ENCODE measurements at regions not wholly inside any gene's neighbourhood (a gene's known extent, or its start where the extent isn't known, plus 50 kb on each side); places are given as distances from the start of the nearest gene placed in this dataset.

DNA sequence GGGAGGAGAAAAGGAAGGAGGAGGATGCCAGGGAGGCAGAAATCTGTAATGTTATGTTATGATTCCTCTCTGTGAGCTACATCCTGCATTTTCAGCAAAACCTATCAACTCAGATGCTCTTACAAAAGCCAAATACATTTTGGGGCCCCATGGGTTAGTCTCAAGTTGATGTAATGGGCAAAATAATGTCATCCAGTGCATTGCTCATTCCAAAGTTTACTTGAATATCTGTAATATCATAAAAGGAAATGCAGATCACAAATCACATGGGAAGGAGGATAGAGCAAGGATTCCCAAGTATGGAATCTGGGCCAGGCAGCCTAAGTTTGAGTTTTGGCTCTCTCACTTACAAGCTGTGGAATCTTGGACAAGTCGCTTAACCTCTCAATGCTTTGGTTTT is 74.9 kb upstream of the SOD3 start:
- peaks cover 4% of the 10 kb centered on the region for H3K27me3 ChIP-seq (ENCODE audit: control insufficient read depth, insufficient read depth, low read length)
- H3K4me3 ChIP-seq (ENCODE audit: low read depth, low read length) = no peak overlapping the region
- CTCF ChIA-PET = no interaction called here
- POLR2A ChIA-PET = no interaction called here
- H3K27ac ChIP-seq (ENCODE audit: low read depth, low read length) = no peak overlapping the region
- TF ChIP-seq, protein P1, sequence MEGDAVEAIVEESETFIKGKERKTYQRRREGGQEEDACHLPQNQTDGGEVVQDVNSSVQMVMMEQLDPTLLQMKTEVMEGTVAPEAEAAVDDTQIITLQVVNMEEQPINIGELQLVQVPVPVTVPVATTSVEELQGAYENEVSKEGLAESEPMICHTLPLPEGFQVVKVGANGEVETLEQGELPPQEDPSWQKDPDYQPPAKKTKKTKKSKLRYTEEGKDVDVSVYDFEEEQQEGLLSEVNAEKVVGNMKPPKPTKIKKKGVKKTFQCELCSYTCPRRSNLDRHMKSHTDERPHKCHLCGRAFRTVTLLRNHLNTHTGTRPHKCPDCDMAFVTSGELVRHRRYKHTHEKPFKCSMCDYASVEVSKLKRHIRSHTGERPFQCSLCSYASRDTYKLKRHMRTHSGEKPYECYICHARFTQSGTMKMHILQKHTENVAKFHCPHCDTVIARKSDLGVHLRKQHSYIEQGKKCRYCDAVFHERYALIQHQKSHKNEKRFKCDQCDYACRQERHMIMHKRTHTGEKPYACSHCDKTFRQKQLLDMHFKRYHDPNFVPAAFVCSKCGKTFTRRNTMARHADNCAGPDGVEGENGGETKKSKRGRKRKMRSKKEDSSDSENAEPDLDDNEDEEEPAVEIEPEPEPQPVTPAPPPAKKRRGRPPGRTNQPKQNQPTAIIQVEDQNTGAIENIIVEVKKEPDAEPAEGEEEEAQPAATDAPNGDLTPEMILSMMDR (IDR thresholded peaks at IDR 0.05; ENCODE audit: low read depth, low read length) = no peak
- no peak for DNase-seq (ENCODE audit: low read depth, low spot score)
- H3K9me3 ChIP-seq (ENCODE audit: control insufficient read depth, insufficient read depth, low read length) = no peaks in the 10 kb centered on the region

DNA sequence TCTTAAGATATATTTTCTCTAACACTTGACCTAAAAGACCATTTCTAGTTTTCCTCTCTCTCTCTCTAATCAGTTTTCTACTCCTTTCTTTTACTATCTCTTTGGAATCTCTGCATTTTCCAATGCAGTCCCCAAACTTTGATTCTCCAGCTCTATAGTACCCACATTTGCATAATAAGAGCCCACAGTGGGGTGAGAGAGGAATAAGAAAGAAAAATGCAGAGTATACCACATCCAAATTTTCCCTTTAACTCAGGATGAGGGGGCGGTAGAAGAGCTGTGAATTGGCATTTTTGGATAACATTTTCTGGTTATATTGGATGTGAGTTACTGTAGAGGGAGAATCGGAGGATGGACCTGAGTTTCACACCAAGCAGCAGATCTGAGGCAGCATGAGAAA is 74.4 kb upstream of the SOD3 start:
- ChIA-PET POLR2A (no interaction called here), CTCF (interaction anchor here (0.5 kb wide), 1 partner anchor 173 kb away, joined by 3 read pairs; no protein-coding TSS in a partner anchor)
- no peak for DNase-seq (ENCODE audit: low read depth, low spot score)
- TF ChIP-seq, protein P1 (IDR thresholded peaks at IDR 0.05; ENCODE audit: low read depth, low read length) = no peak
- H3K9me3 ChIP-seq (ENCODE audit: control insufficient read depth, insufficient read depth, low read length) = no peaks in the 10 kb centered on the region
- no peak overlapping the region for H3K4me3 ChIP-seq (ENCODE audit: low read depth, low read length)
- peaks cover 4% of the 10 kb centered on the region for H3K27me3 ChIP-seq (ENCODE audit: control insufficient read depth, insufficient read depth, low read length)
- H3K27ac ChIP-seq (ENCODE audit: low read depth, low read length) = no peak overlapping the region

DNA sequence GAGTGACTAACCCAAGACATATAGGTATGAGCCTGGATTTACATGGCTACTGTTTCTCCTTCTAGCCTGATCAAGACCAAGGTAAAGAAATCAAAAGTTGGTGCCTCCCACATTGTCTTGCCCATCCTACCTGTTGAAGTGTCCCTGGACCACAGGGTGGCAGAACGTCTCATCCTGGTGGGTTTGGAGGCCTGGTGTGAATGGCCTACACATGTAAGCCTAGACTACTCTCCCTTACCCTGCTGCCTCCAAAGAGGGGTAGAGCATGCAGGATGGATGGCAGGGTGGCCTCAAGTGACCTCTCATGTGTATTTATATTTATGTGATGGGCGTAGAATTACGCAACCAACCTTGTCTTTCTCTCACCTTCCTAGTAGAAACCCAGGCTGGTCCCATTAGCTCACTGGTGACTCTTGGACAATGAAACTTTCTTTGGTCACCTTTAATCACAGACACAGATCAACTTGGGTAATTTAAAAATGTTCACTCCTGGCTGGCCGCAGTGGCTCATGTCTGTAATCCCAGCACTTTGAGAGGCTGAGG is 73.3 kb upstream of the SOD3 start:
- peaks cover 4% of the 10 kb centered on the region for H3K27me3 ChIP-seq (ENCODE audit: control insufficient read depth, insufficient read depth, low read length)
- TF ChIP-seq, protein P1 (IDR thresholded peaks at IDR 0.05; ENCODE audit: low read depth, low read length) = no peak
- DNase-seq (ENCODE audit: low read depth, low spot score) = no peak
- H3K4me3 ChIP-seq (ENCODE audit: low read depth, low read length) = no peak overlapping the region
- ChIA-PET POLR2A (no interaction called here), CTCF (no interaction called here)
- no peak overlapping the region for H3K27ac ChIP-seq (ENCODE audit: low read depth, low read length)
- H3K9me3 ChIP-seq (ENCODE audit: control insufficient read depth, insufficient read depth, low read length) = no peaks in the 10 kb centered on the region

DNA sequence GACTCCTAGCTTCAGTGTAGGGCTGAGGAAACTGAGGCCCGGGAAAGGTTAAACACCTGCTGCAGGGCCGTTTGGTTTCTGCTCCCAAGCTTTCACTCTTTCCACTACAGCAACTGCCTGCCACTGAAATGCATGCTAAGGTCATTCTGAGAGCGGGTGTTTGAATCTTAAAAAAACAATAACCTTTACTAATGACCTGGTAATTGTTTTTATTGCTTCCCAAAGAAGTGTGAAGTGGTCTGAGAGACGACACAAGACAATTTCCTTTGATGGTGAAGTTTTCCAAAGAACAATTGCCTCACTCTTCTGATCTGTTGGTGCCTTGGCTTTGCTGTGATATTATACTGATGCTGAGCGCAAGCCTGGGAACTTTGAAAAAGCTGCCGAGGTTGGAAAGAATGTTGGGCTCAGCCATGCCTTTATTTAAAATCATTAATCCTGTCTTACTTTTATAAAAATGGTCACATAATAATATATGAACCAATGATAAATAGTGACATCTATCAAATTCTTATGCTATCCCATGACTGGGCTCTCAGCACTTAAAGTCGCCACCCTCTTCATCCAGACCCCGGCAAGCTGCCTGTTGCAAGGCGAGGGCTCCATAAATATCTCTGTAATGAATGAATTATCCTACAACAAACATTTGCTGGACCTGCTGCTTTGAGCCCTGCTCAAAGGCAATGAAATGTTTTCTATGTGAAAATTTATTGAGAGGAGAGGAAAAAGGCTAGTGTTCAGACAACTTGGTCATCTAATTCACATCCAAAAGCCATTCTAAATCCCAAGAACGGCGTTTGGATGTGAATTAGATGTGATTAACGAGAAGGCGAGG is 67.8 kb upstream of the SOD3 start:
- POLR2A ChIA-PET = no interaction called here

More for the DNA sequence above, 67.8 kb upstream of the SOD3 start:
- no peaks in the 10 kb centered on the region for H3K9me3 ChIP-seq (ENCODE audit: control insufficient read depth, insufficient read depth, low read length)
- H3K27ac ChIP-seq (ENCODE audit: low read depth, low read length) = no peak overlapping the region
- peaks cover 2% of the 10 kb centered on the region for H3K27me3 ChIP-seq (ENCODE audit: control insufficient read depth, insufficient read depth, low read length)
- CTCF ChIA-PET = no interaction called here
- H3K4me3 ChIP-seq (ENCODE audit: low read depth, low read length) = no peak overlapping the region
- DNase-seq (ENCODE audit: low read depth, low spot score) = no peak
- TF ChIP-seq, protein P1 (IDR thresholded peaks at IDR 0.05; ENCODE audit: low read depth, low read length) = no peak
